GM23338 (cell line): ENCODE measurements at regions not wholly inside any gene's neighbourhood (a gene's known extent, or its start where the extent isn't known, plus 50 kb on each side); places are given as distances from the start of the nearest gene placed in this dataset.

ENCODE experiments used
- ATAC-seq: fragments of 200-7000 bp; cut with Tn5 transposase; 3 replicates; pipeline ENCODE4 v1.9.1; 2020
- DNase-seq: peaks from one replicate; pipeline ENCODE4 v3.0.0-alpha.2; 2015; ENCODE audit warnings: low spot score
- H2AFZ ChIP-seq: fragments of 200-600 bp; sonication (generic); 2 replicates; pipeline ENCODE4 v1.8.0; 2016; ENCODE audit warnings: antibody characterized with exemption, mild to moderate bottlenecking, moderate library complexity
- H3F3A ChIP-seq: fragments of 200-600 bp; sonication (generic); replicated peaks from 2 replicates; pipeline ENCODE4 v1.8.0; 2017; ENCODE audit warnings: antibody characterized with exemption, mixed run types, low read depth
- H3K27ac ChIP-seq: fragments of 200-600 bp; sonication (generic); 2 replicates; pipeline ENCODE4 v1.6.1; 2016; ENCODE audit warnings: low read depth
- H3K27me3 ChIP-seq: fragments of 200-600 bp; sonication (generic); 2 replicates; pipeline ENCODE4 v1.8.0; 2016; ENCODE audit warnings: mild to moderate bottlenecking, mixed run types, moderate library complexity; ENCODE audit not compliant: insufficient read depth
- H3K36me3 ChIP-seq: fragments of 200-600 bp; sonication (generic); 2 replicates; pipeline ENCODE4 v1.8.0; 2016; ENCODE audit warnings: mild to moderate bottlenecking; ENCODE audit not compliant: insufficient read depth
- H3K4me1 ChIP-seq: fragments of 200-600 bp; sonication (generic); 2 replicates; pipeline ENCODE4 v1.8.0; 2016; ENCODE audit warnings: mild to moderate bottlenecking, moderate library complexity; ENCODE audit not compliant: insufficient read depth
- H3K4me2 ChIP-seq: fragments of 200-600 bp; sonication (generic); 2 replicates; pipeline ENCODE4 v1.7.1; 2017; ENCODE audit warnings: mixed run types
- H3K4me3 ChIP-seq: fragments of 200-600 bp; sonication (generic); 2 replicates; pipeline ENCODE4 v1.6.1; 2016; ENCODE audit warnings: mixed run types
- H3K79me2 ChIP-seq: fragments of 200-600 bp; sonication (generic); replicated peaks from 2 replicates; pipeline ENCODE4 v1.8.0; 2017; ENCODE audit warnings: mild to moderate bottlenecking; ENCODE audit not compliant: insufficient read depth
- H3K9me2 ChIP-seq: fragments of 200-600 bp; sonication (generic); 2 replicates; pipeline ENCODE4 v1.8.0; 2017; ENCODE audit not compliant: insufficient read depth
- H4K20me1 ChIP-seq: fragments of 200-600 bp; sonication (generic); replicated peaks from 2 replicates; pipeline ENCODE4 v1.8.0; 2017; ENCODE audit warnings: mild to moderate bottlenecking; ENCODE audit not compliant: insufficient read depth
- H3K27ac Mint-ChIP-seq: 2 replicates; pipeline ENCODE4 v1.8.0; 2020; ENCODE audit warnings: inconsistent platforms, mild to moderate bottlenecking, moderate library complexity, mixed read lengths
- H3K27me3 Mint-ChIP-seq: 3 replicates; pipeline ENCODE4 v1.8.0; 2022; ENCODE audit warnings: low read depth, mild to moderate bottlenecking, moderate library complexity, mixed read lengths, inconsistent platforms; ENCODE audit not compliant: insufficient read depth, poor library complexity
- H3K36me3 Mint-ChIP-seq: 3 replicates; pipeline ENCODE4 v1.8.0; 2021; ENCODE audit warnings: low read depth, mild to moderate bottlenecking, inconsistent platforms, moderate library complexity, mixed read lengths
- H3K4me1 Mint-ChIP-seq: 3 replicates; pipeline ENCODE4 v1.8.0; 2020; ENCODE audit warnings: mild to moderate bottlenecking, inconsistent platforms, mixed read lengths
- H3K4me3 Mint-ChIP-seq: 3 replicates; pipeline ENCODE4 v1.8.0; 2021; ENCODE audit warnings: moderate library complexity, mild to moderate bottlenecking, inconsistent platforms, mixed read lengths
- H3K9me3 Mint-ChIP-seq: 3 replicates; pipeline ENCODE4 v1.8.0; 2020; ENCODE audit warnings: moderate library complexity, mild to moderate bottlenecking, inconsistent platforms, mixed read lengths
- CREB1 ChIP-seq: fragments of 250-450 bp; sonication (Bioruptor Pico); IDR thresholded peaks from 2 replicates; pipeline ENCODE4 v1.5.0; 2020; ENCODE audit warnings: low read depth, mild to moderate bottlenecking, moderate library complexity
- CTCF ChIP-seq, 2 experiments: fragments of 200-600 bp in 1 of 2; sonication (generic) in 1 of 2; conservative IDR thresholded peaks; 2 replicates each; pipeline versions ENCODE4 v1.5.1 to v1.6.1; 2016 to 2017; ENCODE audit warnings: antibody characterized with exemption in 2 of 2, low read depth in 2 of 2, mild to moderate bottlenecking in 2 of 2, moderate library complexity in 1 of 2
- ETS1 ChIP-seq: IDR thresholded peaks from 2 replicates; pipeline ENCODE4 v1.6.1; 2016; ENCODE audit warnings: antibody characterized with exemption
- EZH2 ChIP-seq: fragments of 200-600 bp; sonication (generic); IDR thresholded peaks from one replicate; pipeline ENCODE4 v1.8.0; 2017; ENCODE audit warnings: antibody characterized with exemption, mild to moderate bottlenecking, low read depth; ENCODE audit not compliant: unreplicated experiment
- EZH2phosphoT487 ChIP-seq: fragments of 200-600 bp; sonication (generic); IDR thresholded peaks from one replicate; pipeline ENCODE4 v1.8.1; 2018; ENCODE audit warnings: antibody characterized with exemption; ENCODE audit not compliant: unreplicated experiment
- JUNB ChIP-seq: IDR thresholded peaks from one replicate; pipeline ENCODE4 v1.6.1; 2016; ENCODE audit warnings: antibody characterized with exemption; ENCODE audit not compliant: unreplicated experiment
- NANOG ChIP-seq: IDR thresholded peaks from 2 replicates; pipeline ENCODE4 v1.6.1; 2016; ENCODE audit warnings: antibody characterized with exemption, borderline replicate concordance
- POLR2AphosphoS5 ChIP-seq: IDR thresholded peaks from 2 replicates; pipeline ENCODE4 v1.6.1; 2016; ENCODE audit warnings: antibody characterized with exemption, low read depth
- REST ChIP-seq: IDR thresholded peaks from one replicate; pipeline ENCODE4 v1.6.1; 2018; ENCODE audit warnings: antibody characterized with exemption; ENCODE audit not compliant: unreplicated experiment
- STAT1 ChIP-seq: IDR thresholded peaks from one replicate; pipeline ENCODE4 v1.6.1; 2016; ENCODE audit warnings: antibody characterized with exemption; ENCODE audit not compliant: unreplicated experiment
- ZNF114 ChIP-seq: fragments of 250-450 bp; sonication (Bioruptor Pico); IDR thresholded peaks from 2 replicates; pipeline ENCODE4 v1.5.0; 2020; ENCODE audit warnings: mild to moderate bottlenecking, moderate library complexity
- ZNF331 ChIP-seq: fragments of 250-450 bp; sonication (Bioruptor Pico); IDR thresholded peaks from 2 replicates; pipeline ENCODE4 v1.5.0; 2020; ENCODE audit warnings: low read depth, mild to moderate bottlenecking, moderate library complexity
- ZNF462 ChIP-seq: fragments of 250-450 bp; sonication (Bioruptor Pico); IDR thresholded peaks from 2 replicates; pipeline ENCODE4 v1.5.0; 2020; ENCODE audit warnings: mild to moderate bottlenecking, moderate library complexity

- Mint-ChIP-seq H3K4me3 (no peak overlapping the region), H3K9me3 (no peaks in the 10 kb centered on the region), H3K27ac (no peak overlapping the region), H3K27me3 (peaks cover 2% of the 10 kb centered on the region), H3K4me1 (peaks cover 13% of the 10 kb centered on the region; the same call in 2 of the 3 replicates), H3K36me3 (no peaks in the 10 kb centered on the region)
- ATAC-seq (no peak), DNase-seq (no peak)
- no peaks in the 10 kb centered on the region for H3K9me2 ChIP-seq
- H3K27ac ChIP-seq, result no peak overlapping the region
- no peak overlapping the region for H3K4me3 ChIP-seq
- no peak overlapping the region for H2AFZ ChIP-seq
- H3K79me2 ChIP-seq, result no peaks in the 10 kb centered on the region
- no peaks in the 10 kb centered on the region for H4K20me1 ChIP-seq
- no peaks in the 10 kb centered on the region for H3F3A ChIP-seq
- TF ChIP-seq EZH2 (no peak), ZNF462 (CRISPR knock-in tag) (no peak), EZH2phosphoT487 (no peak), POLR2AphosphoS5 (no peak), CREB1 (CRISPR knock-in tag) (no peak), CTCF (conservative IDR thresholded peaks at IDR 0.05; ENCODE audit: low read depth in 2 of 2) (no peak), ZNF114 (no peak), NANOG (no peak), STAT1 (no peak), REST (no peak), ZNF331 (CRISPR knock-in tag) (no peak), ETS1 (no peak), JUNB (no peak)
- no peaks in the 10 kb centered on the region for H3K36me3 ChIP-seq
- no peaks in the 10 kb centered on the region for H3K4me1 ChIP-seq
- H3K27me3 ChIP-seq, result no peaks in the 10 kb centered on the region
- H3K4me2 ChIP-seq, result no peak overlapping the region
Measured at GRCh38 chr6:134866563-134866962, 83.3 kb downstream of the ALDH8A1 start.
